GM18861 (cell line): ENCODE measurements at regions not wholly inside any gene's neighbourhood (a gene's known extent, or its start where the extent isn't known, plus 50 kb on each side); places are given as distances from the start of the nearest gene placed in this dataset.
"Not testable (repeated sequence)": the region's sequence is repeated elsewhere in the genome, so short reads cannot be mapped to it uniquely, and the experiment has no call there.

ENCODE experiments used
- ATAC-seq: cut with Tn5 transposase; IDR thresholded peaks from one replicate; pipeline ENCODE4 v1.9.1; 2021; ENCODE audit not compliant: unreplicated experiment

DNA sequence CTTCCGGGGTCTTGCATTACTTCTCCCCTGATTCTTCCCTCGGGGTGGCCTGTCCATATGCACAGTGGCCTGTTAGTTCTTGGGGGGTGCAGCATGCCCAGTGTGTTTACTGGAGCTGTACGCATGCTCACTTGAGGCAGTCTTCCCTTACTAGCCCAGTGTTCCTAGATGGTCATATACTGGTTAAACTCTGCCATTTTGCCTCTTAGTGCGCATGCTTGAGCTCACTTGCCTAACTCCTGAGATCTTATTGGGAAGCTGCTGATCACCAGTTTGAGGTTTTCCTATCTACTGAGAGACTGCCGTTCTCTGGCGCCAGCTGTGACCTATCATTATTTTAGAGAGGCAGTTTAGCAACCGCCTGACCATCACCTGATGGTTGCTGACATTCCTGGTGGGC lies 571.2 kb downstream of the ADCYAP1 start:
- ATAC-seq: no peak

DNA sequence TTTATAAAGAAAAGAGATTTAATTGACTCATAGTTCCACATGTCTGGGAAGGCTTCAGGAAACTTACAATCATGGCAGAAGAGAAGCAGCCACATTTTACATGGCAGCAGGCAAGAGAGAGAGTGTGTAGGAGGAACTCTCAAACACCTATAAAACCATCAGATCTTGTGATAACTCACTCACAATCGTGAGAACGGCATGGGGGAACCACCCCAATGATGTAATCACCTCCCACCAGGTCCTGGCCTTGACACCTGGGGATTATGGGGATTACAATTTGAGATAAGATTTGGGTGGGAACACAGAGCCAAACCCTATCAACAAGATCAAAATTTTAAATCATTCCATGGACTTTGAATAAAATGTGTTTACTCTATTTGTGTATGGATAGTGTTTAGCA lies 575.6 kb downstream of the ADCYAP1 start:
- ATAC-seq: no peak

DNA sequence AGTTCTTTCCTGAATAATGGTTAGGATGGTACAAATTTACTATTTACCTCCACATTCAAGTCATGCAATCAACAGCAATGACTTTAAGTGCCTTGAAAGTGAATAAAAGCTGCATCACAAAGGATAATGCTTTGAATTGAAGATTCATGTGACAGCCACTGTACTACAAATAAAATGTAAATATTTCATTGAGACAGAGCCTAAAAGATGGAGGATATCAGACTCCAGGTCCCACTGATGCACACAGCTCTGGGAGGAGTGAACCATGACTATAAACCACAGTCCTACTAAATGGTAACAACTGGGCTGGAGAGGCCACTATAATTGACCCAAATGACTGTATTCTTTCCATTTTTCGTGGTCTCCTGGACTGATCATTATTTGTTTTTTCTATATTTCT lies 576.9 kb downstream of the ADCYAP1 start:
- ATAC-seq: no peak

DNA sequence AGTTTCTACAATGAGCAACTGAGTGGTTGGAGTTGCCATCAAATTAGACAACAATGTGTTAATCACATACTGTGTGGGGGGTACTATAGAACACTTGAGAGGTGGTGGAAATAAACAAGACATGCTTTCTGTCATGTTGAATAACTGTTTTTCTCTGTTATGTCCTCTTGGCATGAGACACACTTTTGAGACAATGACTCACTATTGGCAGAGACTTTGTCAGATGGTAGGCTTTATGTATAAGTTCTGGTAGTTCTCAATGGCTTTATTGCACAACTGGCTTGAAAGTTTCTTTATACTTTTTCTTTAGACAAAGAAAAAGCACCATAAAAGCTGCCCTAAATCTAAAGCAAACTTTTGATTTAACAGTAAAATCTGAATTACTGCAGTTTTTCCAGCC lies 578.7 kb downstream of the ADCYAP1 start:
- no peak for ATAC-seq

DNA sequence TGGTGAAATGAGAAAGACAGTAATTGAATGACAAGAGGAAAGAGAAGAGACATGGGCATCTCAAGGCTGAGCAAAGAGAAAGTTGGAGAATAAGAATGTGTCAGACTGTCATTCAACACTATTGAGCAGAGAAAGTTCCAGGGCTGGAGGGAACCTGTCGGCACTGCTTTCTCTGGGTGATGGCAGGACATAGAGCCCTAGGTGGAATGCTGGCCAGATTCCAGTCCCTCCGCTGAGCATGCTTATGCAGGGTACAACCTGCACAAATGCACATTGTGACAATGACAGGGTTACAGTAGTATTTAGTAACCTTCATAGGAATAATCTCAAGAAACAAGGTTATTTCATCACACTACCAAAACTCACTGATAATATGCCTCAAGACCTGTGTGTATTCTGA lies 582.8 kb downstream of the ADCYAP1 start:
- ATAC-seq: no peak

DNA sequence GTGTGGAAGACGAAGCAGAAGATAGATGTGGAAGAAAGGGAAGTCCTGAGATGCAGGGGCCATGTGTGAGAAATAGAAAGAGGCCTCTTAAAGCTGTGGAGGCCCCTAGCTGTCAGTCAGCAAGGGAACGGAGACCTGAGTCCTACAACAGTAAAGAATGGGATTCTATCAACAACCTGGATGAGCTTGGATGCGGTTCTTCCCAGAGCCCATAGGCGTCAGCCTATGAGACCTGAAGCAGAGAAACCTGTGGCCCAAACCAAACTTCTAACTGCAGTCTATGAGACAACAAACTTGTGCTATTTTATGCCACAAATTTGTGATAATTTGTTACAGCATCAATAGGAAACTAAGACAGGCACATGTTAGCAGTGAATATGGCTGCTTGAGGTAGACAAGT lies 583.7 kb downstream of the ADCYAP1 start:
- ATAC-seq: no peak

DNA sequence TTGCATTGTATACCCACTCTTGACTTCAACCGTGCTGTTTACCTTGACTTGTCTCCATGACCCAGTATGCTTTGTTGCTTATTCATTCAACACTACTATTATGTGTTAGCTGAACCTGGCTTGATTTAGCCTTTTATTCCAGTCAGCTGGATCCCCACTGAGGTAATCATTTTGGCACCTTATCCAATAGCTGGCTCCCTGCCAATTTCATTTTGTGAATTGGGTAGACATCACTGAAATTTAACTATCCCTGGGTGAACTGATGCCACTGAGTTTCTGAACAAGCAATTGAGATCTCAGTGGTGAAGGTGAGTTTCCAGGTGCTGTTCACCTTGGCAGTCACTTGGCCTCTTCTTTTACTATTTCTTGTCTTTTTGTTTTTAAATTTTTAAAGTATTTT lies 584.3 kb downstream of the ADCYAP1 start:
- no peak for ATAC-seq

DNA sequence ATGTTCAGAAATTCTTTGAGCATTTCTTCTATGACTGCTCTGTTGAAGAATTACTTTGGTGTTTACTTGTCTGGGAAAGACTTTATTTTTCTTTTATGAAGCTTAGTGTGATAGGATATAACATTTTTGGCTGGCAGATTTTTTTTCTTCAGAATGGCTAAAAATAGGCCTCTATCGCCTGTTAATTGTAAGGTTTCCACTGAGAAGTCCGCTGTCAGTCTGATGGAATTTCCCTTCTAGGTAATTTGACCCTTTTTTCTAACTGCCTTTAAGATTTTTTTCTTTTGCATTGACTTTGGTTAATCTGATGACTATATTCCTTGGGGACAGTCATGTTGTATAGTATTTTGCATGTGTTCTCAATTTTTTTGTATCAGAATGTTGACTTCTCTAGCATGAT lies 590.7 kb downstream of the ADCYAP1 start:
- ATAC-seq: no peak

DNA sequence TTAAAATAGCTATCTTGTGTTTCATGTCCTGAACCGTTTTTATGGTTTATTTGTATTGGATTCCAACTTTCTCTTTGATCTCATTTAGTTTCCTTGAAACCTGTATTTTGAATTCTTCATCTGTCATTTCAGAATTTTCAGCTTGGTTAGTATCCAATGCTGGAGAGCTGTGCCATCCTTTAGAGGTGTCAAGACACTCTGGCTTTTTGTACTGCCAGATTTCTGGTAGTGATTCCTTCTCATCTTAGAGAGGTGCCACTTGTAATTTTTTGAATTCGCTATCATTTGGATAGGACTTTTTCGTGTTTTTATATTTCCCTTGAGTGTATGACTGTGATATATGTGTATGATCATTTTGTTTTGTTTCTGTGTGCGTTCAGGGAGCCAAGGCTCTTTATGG lies 591.4 kb downstream of the ADCYAP1 start:
- no peak for ATAC-seq

DNA sequence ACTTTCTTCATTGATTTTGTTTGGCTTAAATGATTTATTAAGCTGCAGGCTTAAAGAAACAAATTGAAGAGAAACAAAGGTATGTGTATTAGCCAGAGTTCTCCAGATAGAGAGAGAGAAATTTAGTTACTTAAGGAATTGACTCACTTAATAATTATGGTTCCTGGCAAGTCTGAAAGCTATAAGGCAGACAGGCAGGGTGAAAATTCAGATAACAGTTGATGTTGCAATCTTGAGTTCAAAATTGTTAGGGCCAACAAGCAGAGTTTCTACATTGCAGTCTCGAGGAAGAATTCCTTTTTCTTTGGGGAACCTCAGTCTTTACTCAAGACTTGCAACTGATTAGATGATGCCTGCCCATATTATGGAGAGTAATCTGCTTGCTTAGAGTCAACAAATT lies 593.5 kb downstream of the ADCYAP1 start:
- no peak for ATAC-seq

DNA sequence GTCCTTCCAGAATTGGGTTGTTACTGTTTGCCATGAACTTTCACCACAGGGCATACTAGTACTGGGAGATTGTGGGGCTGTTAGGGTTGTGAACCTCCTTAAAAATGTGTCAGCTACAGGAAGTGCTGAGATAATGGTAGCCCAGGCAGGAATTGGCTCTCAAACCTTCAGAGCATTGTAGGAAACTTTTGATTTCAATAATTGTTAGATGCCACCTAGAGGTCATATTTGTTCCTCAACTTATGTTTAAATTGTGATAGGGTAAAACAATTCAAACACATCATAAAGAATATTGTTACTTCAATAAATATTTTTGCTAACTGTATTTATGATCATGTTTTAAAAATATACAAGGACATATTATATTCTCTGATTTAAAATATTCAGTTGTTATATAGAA lies 594.6 kb downstream of the ADCYAP1 start:
- no peak for ATAC-seq

DNA sequence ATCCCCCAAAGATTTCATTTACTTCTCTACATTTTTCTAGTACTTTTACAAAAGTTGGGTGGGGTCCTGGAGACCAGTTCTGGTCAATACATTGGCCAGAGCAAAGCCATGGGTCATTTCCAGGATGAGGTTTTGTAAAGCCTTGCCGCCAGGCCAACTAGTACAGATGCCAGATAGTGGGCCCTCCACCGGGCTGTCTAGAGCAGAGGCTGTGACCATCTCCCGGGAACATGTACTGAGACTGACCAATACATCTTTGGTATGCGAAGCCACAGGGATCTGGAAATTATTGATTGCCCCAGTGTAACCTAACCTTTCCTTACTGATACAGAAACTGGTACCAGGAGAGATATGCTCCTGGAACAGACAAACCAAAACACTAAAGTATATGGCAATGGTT lies 599.2 kb downstream of the ADCYAP1 start:
- ATAC-seq: no peak

DNA sequence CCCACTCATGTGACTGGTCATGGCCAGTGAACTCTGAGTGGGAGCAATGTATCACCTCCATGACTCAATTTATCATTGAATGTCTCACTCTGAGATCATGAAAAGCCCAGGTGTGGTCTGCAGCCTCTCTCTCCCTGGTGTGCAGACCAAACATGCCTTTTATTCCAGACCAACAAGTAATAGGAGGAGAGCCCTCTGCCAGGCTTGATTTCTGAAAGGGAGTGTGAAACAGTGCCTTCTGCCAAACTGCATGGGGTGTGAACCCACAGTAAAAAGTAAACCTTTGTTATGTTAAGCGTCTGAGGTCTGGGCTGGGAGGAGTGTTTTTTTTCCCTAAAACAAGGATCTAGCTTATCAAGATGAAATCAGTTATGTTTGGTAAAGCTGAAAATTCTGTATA lies 601.2 kb downstream of the ADCYAP1 start:
- no peak for ATAC-seq

DNA sequence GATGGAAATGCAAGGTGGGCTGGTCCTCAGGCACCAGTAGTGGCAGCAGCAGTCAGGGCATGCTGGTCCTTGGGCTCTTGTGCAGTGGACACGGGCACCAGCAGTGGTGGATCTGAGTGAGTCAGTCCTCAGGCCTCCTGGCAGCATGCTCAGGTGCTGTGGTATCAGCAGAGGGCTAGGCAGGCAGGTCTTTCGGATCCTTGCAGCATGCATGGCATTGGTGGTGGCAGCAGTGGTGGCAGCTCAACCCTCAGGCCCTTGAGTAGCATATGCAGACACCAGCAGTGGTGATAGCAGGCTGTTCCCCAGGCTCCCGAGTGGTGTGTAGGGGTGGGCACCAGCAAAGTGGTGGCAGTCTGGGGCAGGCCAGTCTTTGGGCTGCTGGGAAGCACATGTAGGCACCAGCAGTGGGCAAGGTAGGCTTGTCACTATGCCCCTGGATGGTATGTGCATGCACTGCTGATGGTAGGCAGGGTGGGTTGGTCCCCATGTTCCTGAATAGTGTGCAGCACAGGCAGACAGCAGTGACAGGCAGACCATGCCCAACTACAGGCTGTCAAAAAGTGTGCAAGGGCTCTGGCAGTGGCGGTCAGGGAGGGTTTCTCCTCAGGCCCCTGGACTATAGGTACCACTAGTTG lies 606.0 kb downstream of the ADCYAP1 start:
- no peak for ATAC-seq

DNA sequence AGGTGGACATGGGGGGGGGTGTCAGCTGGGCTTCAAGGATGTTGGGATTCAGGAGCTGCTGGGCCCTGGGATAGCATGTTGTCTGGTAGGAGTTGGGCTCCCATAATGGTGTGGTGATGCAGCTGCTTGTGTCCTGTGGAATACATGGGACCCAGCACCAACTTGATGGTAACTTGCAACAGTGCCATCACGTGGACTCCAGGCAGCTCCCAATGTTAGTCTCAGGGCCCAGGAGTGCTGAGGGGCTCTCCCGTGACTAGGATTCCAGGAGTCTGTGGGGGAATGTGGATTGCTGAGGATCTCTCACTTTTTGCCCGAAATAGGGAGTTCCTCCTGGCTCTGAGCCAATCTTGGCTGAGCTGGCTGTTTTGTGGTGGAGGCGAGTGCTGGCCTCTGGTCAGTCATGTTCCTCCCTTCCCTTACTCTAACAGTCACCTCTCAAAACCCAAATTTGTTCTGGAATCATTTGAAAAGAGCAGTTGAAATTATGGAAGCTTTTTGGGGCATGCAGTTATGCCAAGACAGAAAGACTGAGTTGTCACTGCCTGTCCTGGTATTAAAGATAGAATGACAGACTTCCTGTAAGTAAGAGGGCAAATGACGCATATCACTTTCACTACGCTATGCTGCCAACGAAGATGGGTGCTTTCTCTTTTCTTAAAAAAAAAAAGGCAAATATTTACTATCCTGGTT lies 607.1 kb downstream of the ADCYAP1 start:
- ATAC-seq: no peak

DNA sequence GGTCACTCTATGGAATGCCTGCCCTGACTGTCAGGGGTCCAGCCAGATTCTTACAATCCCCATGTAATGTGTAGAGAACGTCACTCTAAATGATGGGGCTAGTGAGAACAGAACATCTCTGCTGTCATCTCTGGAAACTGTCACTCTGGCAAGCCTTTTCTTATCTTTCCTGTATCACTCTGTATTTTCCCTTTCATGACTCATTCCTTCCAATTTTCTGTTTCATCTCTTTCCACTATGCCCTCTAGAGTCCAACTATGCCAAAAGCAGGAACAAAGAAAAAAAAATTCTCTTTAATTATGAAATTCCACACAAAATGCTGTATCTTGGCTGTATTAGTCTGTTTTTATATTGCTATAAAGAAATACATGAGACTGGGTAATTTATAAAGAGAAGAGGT lies 608.8 kb downstream of the ADCYAP1 start:
- ATAC-seq: no peak

DNA sequence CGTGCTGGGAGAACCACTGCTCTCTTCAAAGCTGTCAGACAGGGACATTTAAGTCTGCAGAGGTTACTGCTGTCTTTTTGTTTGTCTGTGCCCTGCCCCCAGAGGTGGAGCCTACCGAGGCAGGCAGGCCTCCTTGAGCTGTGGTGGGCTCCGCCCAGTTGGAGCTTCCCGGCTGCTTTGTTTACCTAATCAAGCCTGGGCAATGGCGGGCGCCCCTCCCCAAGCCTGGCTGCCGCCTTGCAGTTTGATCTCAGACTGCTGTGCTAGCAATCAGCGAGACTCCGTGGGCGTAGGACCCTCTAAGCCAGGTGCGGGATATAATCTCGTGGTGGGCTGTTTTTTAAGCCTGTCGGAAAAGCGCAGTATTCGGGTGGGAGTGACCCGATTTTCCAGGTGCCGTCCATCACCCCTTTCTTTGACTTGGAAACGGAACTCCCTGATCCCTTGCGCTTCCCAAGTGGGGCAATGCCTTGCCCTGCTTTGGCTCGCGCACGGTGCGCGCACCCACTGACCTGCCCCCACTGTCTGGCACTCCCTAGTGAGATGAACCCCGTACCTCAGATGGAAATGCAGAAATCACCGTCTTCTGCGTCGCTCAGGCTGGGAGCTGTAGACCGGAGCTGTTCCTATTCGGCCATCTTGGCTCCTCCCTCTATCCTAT lies 617.0 kb downstream of the ADCYAP1 start:
- ATAC-seq: not testable (repeated sequence)

DNA sequence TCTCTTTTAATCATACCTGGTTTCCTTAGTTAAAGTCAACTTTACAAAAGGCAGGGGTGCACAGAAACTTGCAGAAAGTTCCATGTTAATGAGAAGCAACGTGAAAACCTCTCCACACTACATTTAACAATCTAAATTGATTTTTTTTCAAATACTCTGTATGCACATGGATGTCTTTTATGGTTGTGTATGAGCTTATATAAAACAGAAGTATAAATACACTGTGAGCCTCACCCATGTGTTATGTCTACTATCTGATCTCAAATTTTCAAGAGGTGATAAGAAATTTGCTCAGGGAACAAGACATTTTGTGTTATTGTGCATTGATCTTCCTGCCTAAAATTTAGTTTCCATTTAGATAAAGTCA lies 617.6 kb downstream of the ADCYAP1 start:
- ATAC-seq: no peak

DNA sequence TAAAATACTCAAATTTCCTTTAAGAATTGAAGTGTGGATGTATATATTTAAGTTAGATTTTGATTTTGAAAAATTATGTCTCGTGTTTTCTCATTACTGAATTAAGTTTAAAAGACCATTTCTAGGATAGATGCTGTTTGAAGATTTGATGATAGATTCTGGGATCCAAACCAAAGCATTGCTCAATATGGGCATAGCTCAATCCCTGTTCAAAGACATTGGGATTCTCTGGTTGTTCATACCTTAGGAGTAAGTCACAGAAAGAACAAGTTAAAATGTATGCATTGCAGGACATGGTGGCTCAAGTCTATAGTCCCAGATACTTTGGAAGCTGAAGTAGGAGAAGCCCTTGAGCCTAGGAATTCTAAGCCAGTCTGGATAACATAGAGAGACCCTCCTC lies 622.3 kb downstream of the ADCYAP1 start:
- ATAC-seq: no peak

DNA sequence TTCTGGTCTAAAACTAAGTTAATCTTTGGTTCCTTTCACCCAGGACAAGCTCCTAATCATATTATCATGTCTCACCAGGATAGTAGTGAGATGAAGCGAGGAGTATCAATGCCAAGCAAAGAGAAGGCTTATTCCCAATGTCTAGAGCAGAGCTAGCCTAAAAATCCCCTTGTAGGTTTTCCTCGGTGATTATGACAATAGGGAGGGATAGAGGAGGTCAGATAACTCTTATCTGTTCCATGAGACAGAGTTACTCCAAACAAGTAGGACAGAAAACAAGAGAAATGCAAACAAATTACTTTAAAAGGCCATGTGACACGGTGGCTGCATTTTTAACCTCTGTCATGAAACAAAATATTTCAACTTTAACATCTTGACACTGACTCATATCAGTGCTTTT lies 623.1 kb downstream of the ADCYAP1 start:
- ATAC-seq: no peak

DNA sequence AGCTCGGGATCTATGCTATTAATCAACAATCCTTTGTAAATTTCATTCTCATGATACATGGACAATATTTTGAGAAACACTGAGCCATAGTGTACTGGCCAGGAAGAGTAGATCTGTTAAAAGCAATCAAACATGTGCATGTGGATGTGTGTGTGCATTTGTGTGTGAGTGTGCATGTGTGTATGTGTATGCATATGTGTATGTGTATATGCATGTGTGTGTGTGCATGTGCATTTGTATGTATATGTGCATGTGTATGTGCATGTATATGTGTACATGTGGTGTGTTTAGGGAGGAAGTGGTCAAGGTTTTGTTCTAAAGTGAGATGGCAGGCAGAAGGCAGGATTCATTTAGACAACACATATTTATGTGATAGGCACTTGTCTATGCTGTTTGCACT lies 623.8 kb downstream of the ADCYAP1 start:
- no peak for ATAC-seq

DNA sequence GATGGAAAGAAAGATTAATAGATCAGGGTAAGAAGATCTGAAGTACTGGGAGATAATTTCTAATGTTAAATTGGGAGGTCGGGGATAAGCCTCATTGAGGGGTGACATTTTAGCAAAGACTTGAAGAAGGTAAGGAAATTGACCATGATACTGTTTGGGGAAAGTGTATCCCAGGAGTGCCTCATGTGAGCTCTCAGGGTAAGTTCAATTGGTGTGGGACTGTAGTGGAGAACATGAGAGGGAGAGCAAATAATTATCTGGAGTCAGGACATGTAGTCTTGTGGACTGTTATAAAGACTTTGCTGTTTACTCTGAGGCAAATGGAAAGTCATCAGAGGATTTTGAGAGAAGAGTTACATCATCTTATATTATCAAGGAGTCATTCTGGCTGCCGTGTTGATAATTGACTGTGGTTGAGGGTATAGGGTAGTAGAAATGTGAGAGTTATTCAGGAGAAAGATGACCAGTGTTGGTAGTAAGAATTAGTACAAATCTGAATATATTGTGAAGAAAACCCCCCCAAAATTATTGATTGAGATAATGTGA lies 624.4 kb downstream of the ADCYAP1 start:
- no peak for ATAC-seq
